Brain pericyte (primary cell): ENCODE measurements at regions not wholly inside any gene's neighbourhood (a gene's known extent, or its start where the extent isn't known, plus 50 kb on each side); places are given as distances from the start of the nearest gene placed in this dataset.

Source experiments
- DNase-seq: peaks from one replicate; pipeline ENCODE4 v3.0.0-alpha.2; 2012; ENCODE audit warnings: low read depth, low spot score

DNA sequence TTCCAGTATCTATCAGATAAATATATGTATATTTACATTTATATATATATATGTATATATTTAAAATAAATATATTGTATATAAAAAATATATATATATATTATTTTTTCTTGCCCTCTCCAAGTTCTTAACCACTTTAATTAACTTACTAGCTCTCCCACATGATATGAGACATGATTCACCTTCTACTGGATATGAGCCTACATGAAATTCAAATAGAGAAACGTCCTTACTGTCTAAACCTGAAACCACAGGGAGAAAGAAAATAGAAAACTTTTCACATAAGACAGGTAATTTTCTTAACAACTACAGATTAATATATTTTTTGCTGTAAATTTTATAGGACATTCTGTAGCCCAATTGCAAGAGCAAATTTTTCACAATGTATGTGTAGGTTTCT, 391.6 kb downstream of the ETS1 start:
- DNase-seq = no peak

DNA sequence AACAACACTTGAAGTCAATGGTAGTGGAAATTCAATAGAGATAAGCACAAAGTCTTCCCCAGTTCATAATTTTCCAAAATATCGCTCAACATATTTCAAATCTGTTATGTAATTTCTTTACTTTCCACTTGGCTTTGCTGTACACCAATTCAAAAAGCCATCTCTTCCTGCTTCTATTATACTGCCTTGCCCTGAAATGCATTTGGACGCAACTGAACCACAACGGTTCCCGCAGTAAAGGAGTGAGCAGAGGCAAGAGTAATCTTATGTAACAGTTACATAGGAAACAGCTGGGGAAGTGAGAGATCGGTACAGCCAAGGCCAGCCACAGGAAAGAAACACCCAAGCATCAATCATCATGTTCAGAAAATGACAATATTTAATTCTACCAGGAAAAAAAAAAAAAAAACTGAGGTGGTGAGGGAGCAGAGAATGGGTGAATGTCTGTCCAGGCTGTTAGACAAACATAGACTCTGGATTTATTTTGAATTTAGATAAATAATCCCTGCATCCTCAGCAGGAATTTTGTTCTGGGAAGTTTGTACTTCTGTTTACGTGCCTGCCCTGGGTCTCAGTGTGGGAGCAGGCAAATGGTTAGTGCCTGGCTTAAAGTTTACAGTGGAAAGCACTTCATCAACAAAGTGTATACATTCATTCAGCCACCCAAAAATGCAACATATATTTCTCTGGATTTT, 392.2 kb downstream of the ETS1 start:
- no peak for DNase-seq

GRCh38 chr11:128194216-128194615, 393.1 kb downstream of the ETS1 start:
- no peak for DNase-seq

DNA sequence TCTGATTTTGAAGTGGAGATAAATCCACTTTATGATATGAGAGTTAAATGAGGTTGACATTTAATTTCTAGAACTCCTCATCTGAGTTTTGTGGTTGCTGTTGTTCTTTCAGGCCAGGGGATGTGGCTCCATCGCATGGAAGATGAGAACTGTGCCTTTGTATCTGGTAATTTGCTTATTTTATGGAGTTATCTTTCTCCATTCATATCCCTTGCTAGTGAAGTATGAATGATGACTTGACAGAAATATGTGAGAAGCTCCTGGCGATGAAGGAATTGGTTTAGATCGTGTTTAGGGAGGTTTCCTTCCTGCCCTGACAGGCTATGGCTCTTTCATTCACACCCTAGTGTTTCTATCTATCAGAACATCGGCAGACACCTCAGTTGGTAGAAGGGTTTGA, 393.7 kb downstream of the ETS1 start:
- no peak for DNase-seq

- no peak for DNase-seq
Observed at GRCh38 chr11:128190312-128190711, 397.0 kb downstream of the ETS1 start.

DNA sequence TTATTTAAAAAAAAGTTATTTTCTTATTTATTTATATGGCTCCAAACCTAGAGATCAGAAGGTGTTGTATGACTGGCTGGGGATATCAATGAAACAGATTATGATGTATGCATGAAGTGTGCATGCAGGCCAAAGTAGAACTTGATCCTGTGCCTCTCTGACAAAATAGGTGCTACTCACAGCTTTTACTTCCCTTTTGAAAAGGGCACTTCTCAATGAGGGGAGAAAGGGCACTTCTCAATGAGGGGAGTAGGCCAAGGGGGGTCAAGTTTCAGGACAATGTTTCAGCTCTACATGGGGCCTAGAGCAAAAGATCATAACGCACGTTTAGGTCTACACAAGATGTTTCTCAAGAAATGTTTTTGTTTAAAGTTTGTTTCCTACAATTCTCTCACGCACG, 397.5 kb downstream of the ETS1 start:
- no peak for DNase-seq

DNA sequence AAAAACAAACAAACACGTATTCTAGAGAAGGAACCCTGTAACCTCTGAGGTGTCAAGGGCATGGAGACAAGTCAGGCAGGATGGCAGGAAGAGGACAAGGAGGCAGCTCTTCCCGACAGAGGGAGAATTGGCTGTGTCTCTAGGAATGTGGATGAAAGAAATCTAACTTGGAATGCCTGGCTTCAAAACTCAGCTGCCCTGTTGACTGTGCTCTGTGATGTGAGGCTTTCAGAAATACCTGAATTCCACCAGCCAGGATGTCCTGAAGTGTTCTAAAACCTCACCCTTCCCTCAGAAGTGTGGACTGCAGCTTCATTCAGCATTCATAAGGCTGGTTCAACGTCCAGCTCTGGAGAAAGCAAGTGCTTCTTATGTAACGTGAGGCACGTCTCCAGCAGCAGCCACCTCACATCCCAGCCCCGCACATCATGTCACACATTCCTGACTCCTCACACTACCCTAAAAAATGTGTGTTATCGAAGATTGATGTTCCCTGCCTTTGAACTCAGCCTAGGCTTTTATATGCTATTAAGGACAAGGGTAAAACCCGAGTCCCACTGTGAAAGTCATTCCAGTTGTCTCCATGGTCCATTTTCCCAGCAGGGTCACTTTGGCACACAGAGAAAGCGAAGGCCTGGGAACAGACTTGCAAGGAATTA, 398.9 kb downstream of the ETS1 start:
- no peak for DNase-seq

DNA sequence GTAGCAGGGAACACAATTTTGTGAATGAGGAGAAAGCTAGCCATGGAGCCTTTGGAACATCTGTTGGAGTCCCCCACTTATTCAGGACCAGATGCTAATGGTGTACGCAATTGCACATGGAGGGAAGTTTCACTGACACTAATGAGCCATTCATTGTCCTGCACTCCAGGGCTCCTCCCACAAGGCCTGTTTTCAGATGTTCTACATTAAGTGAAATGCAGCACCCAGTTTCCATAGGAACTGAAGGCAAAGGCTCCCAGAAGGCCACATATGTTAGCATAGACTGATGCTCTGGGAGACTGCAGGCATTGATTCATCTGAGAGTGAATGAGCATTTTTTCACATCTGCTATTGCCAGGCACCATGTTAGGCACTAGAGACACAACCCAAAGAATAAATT, 399.5 kb downstream of the ETS1 start:
- DNase-seq = no peak

DNA sequence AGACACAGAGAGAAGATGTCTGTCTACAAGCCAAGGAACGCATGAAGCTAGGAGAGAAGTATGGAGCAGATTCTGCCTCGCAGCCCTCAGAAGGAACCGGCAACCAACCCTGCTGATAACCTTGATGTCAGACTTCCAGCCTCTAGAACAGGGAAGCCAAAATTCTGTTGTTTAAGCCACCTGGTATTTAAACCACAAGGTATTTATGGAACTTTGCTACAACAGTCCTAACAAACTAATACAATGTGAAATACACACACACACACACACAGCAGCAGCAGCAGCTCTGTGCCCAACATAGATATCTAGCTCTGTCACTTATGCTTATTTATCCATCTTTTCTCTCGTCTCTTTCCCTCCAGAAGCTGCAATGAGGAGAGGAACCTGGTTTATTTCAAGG, 400.0 kb downstream of the ETS1 start:
- no peak for DNase-seq

DNA sequence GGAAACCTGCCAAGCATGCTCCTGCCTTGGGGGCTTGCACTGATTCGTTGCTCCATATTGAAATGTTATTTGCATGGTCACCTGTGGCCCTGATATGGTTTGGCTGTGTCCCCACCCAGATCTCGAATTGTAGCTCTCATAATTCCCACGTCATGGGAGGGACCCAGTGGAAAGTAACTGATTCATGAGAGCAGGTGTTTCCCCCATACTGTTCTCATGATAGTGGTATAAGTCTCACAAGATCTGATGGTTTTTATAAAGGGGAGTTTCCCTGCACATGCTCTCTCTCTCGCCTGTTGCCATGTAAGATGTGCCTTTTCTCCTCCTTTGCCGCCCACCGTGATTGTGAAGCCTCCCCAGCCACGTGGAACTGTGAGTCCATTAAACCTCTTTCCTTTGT, 402.4 kb downstream of the ETS1 start:
- DNase-seq = no peak

- no peak for DNase-seq
Observed at GRCh38 chr11:128182844-128183243, 404.5 kb downstream of the ETS1 start.

- no peak for DNase-seq
Observed at GRCh38 chr11:128181984-128182383, 405.4 kb downstream of the ETS1 start.

DNA sequence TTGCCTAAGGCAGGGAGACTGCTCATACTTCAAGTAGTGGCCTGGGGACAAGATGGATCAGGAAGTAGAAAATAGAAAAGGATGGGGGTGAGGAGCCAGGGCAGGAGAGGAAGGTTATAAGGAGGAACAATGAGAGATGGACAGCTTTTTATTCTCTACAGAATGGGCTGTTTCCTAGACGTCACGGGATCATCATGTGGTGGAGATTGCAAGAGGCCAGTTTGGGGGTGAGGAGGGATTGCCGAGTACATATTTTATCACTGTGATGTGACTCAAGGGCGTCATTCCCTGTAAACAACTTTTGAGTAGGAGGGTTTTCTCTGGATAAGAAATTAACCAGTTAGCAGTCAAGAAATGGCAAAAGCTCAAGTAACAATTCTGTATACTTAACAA, 406.3 kb downstream of the ETS1 start:
- DNase-seq = no peak

DNA sequence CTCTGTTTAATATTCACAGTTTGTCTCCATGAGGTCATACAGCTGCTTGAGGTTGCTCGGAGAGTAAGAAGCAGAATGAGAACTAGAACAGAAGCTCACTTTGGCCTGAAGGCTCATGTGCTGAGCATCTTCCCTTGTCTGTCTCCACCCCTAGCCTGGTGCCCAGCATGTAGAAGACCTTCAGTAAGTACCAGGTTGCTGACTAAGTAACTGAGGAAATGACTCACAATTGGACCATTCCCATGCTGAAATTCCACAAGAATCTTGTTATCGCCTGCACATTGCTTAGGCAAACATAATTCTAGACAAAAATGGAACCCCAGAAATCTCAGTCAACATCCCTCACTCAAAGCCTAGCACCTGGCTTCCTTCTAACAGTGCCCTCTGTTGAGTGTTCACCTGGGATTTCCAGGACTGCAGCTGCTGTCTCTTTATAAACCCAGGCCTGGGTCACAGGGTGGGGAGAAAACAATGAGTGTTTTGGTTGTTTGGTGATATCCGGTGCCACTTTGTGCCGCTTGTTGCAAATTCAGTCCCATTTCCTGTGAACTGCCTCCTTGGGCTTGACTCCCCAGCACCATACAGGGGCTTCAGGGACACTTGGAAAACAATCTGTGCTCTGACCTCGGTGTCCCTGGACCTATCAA, 406.8 kb downstream of the ETS1 start:
- peak; percentile 46 for DNase-seq

- no peak for DNase-seq
Observed at GRCh38 chr11:128179512-128179911, 407.8 kb downstream of the ETS1 start.

GRCh38 chr11:128179039-128179438, 408.3 kb downstream of the ETS1 start:
- DNase-seq = no peak

DNA sequence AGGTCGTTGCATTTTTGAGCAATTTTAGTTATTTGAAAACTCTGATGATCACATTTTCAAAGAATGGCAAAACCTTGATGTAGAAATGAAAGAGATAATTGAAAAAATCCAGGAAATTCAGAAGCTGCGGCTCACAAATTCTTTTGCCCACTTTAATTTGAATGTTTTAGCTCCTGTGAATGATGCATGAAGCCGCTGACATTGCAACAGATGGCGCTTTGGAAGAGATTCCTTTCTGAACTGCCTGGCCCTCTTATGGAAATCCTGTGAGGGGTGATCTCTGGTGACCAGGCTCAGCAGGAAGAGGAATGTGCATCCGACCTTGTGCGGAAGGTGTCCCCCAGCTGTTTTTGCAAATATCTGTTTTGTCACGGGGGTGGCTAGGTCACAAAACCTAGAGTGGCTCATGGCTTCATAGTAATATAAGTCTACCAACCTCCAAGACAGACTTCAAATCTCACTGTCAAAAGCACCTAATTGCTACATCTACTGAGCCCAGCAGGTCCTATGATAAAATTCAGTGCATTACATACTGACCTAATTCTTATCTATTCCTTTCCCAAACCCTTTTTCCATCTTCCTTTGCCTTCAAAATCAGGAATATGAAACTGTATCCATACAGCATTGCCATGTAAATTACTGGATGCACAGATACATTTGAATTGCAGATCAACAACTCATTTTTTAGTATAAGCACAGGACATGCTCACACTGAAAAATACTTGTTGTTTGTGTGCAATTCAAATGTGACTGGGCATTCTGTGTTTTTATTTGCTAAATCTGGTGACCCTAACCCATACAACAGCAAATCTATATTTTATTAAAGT, 412.7 kb downstream of the ETS1 start:
- no peak for DNase-seq

DNA sequence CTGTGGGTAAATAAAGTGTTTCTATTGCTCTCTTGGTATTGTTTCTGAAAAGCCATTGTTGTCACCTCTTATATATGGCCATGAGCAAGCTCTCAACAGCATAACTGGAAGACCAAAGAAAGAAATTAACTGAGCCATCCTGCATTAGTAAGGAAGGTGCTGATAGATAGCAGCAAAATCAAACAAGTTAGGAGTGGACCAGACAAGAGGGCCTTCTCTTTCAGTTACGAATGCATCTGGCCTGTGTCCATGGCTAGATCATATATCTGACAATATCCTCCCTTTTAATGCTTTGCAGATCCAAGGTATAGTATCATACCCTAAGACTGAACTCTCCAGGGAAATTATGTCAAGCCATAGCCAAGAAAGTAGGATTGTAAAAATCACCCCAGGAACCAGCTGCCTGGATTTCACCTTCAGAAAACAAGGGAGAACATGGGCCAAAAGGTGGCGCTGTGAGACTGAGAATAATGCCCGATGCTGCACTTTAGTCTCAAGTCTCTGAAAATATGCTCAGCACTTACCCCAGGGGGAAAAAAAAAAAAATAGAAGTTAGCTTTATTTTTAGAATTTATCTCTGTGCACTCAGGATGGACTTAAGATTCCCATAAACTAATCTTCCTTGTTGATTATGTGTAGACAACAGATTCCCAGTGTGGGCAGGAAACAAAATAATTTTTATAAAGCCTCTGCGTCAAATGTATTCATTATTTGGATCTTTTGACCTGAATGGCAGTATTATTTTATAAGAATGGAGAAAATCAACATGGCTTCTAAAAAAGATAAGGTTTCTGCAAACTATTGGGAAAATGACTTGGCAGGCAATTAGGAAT, 415.1 kb downstream of the ETS1 start:
- DNase-seq = peak; percentile 59

DNA sequence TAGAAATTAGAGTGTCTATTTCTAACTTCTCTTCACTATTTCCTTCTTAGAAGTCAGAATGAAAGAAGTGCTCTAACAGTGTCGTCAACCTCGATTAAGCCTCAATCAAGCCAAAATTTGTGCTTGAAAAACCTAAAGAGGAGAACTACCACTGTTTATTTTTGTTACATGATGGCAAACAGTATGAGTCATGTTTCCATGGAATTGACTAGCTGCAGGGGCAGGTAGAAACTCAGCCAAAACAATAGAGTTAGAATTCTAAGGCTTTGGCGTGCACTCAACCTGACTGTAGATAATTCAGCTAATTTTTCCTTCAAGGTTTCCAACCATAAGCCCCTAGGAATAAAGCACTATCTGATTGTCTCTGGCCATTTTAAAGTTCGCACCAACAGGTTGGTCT, 415.9 kb downstream of the ETS1 start:
- DNase-seq = no peak

DNA sequence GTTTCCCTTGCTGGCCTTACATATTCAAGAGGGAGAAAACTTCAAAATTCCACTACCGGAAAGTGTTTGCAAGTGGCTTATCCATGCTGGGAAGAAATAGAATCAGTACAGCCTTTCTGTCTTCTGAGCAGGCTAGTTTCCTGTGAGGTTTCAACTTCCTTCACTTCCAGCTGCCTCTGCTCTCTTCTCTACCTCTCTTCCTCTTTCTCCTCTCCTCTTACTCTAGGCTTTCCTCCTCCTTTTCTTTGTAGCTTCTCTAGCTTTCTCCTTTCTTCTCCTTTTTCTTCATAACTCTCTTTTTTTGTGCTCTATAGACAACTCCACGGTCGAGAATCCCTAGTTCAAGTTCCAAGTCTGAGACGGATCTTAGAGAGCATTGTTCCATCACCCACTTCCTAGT, 421.8 kb downstream of the ETS1 start:
- no peak for DNase-seq

DNA sequence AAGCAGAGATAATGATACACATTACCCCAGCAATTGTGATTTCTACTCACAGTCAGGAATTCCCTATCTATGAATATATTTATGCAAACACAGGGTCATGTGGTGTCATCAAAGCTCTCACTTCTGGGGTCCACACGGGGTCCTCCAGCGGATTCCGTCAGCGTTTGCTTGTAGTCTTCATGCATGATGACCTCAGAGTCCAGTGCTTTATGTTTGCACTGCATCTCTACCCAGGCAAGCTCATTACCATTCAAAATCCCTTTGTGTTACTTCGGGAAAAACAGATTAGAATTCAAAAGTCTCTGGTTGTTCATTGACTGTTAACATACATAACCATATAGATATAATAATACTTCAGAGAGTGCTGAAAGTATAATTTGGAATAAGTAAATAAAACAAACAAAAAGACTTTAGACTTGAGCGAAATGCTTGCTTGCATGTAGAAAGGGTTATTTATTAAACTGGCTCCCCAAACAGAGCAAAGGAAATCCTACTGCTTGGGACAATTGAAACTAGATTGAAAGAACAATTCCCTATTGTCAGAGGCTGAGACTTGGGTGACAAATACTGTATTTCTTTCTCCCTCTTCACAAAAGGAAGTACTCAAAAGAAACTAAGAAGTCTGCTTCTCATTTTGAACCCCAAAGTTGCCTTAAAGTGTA, 423.1 kb downstream of the ETS1 start:
- no peak for DNase-seq
